Endodermal cell (in vitro differentiated cells): ENCODE measurements at regions not wholly inside any gene's neighbourhood (a gene's known extent, or its start where the extent isn't known, plus 50 kb on each side); places are given as distances from the start of the nearest gene placed in this dataset.
"Not testable (repeated sequence)": the region's sequence is repeated elsewhere in the genome, so short reads cannot be mapped to it uniquely, and the experiment has no call there.

Experiments used
- DNase-seq: peaks from one replicate; pipeline ENCODE4 v3.0.0-alpha.2; 2017
- H3K27ac ChIP-seq: 2 replicates; pipeline ENCODE4 v1.5.1; 2013; ENCODE audit warnings: mild to moderate bottlenecking, low read depth, low read length, moderate library complexity
- H3K27me3 ChIP-seq: 2 replicates; pipeline ENCODE4 v1.6.1; 2013; ENCODE audit warnings: mild to moderate bottlenecking, low read length, moderate library complexity; ENCODE audit not compliant: insufficient read depth, control insufficient read depth, poor library complexity, severe bottlenecking
- H3K36me3 ChIP-seq: 2 replicates; pipeline ENCODE4 v1.7.0; 2013; ENCODE audit warnings: mild to moderate bottlenecking, low read length, moderate library complexity; ENCODE audit not compliant: control insufficient read depth, insufficient read depth
- H3K4me1 ChIP-seq: one replicate; pipeline ENCODE4 v1.7.0; 2013; ENCODE audit warnings: low read length; ENCODE audit not compliant: control insufficient read depth, insufficient read depth
- H3K4me3 ChIP-seq: 2 replicates; pipeline ENCODE4 v1.5.1; 2013; ENCODE audit warnings: mild to moderate bottlenecking, low read length, moderate library complexity
- H3K9ac ChIP-seq: 2 replicates; pipeline ENCODE4 v1.6.1; 2013; ENCODE audit warnings: mild to moderate bottlenecking, low read length, moderate library complexity; ENCODE audit not compliant: poor library complexity, severe bottlenecking; ENCODE audit errors: extremely low read depth
- H3K9me3 ChIP-seq: 2 replicates; pipeline ENCODE4 v1.6.1; 2013; ENCODE audit warnings: mild to moderate bottlenecking, low read length, moderate library complexity; ENCODE audit not compliant: control insufficient read depth
- H3K27ac Mint-ChIP-seq: 2 replicates; pipeline ENCODE4 v1.8.0; 2020; ENCODE audit warnings: mixed read lengths
- H3K27me3 Mint-ChIP-seq: 2 replicates; pipeline ENCODE4 v1.8.0; 2021; ENCODE audit warnings: mild to moderate bottlenecking, mixed read lengths; ENCODE audit not compliant: insufficient read depth
- H3K36me3 Mint-ChIP-seq: 2 replicates; pipeline ENCODE4 v1.8.0; 2020; ENCODE audit warnings: low read depth, mixed read lengths
- H3K4me1 Mint-ChIP-seq: 2 replicates; pipeline ENCODE4 v1.8.0; 2020; ENCODE audit warnings: mixed read lengths
- H3K4me3 Mint-ChIP-seq: 2 replicates; pipeline ENCODE4 v1.8.0; 2020; ENCODE audit warnings: mild to moderate bottlenecking, moderate library complexity, mixed read lengths
- H3K9me3 Mint-ChIP-seq: 2 replicates; pipeline ENCODE4 v1.8.0; 2020; ENCODE audit warnings: mild to moderate bottlenecking, mixed read lengths
- WGBS, 2 experiments: methylation state at CpG; one replicate each; pipeline versions ENCODE4 v1.1.5 to v1.1.7; 2013; ENCODE audit warnings: missing lambda C conversion rate in 2 of 2, mixed read lengths in 1 of 2; ENCODE audit not compliant: insufficient coverage in 1 of 2, insufficient read length in 1 of 2; 5-methylcytosine and 5-hydroxymethylcytosine counted together

DNA sequence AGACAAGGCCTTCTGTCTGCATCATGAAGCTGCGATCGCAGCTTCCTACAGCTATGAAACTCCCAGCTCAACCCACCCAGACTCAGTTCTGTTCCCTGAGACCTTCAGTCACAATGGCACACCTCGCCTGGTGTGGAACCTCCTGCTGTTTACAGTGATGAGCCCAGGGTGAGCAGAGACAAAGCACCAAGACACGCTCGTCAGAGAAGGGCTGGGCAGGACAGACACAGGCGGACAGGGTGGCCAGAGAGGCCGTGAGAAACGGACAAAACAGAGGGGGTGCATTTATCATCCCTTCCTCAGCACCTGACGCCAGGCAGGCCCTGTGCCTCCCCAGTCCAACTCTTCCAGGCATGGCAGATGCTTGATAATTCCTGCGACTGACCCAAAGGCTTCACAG is 178.2 kb downstream of the LMLN start:
- H3K4me1 ChIP-seq, H3K9ac ChIP-seq, H3K9me3 Mint-ChIP-seq, H3K27ac Mint-ChIP-seq, H3K4me3 ChIP-seq, H3K9me3 ChIP-seq, H3K27ac ChIP-seq, H3K36me3 ChIP-seq, H3K4me3 Mint-ChIP-seq, DNase-seq, H3K36me3 Mint-ChIP-seq, H3K27me3 ChIP-seq, H3K4me1 Mint-ChIP-seq: not testable (repeated sequence)
- peaks cover 15% of the 10 kb centered on the region for H3K27me3 Mint-ChIP-seq
- 86 to 87% methylated on average over 3 to 5 of the region's 10 CpGs for WGBS, 2 experiments

DNA sequence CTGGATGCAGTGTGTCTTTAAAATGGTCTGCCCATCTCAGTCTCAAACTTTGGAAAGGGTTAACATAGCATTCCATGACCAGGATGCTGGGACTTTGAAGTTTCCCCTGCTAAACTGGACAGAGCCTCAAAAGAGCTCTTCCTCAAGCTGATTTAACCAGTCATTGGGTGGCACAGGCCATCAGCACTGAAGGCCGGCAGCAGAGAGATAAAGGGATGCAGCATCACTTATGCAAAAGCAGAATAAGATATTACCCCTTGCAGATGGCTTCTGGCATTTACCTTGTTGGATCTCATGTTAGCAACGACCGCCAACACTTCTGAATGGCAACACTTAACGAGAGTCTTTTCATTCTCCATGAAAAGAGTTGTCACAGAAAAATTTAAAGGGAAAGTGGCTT is 179.0 kb downstream of the LMLN start:
- peaks cover 19% of the 10 kb centered on the region for H3K27me3 Mint-ChIP-seq
- H3K9ac ChIP-seq, DNase-seq, H3K4me3 ChIP-seq, H3K4me1 ChIP-seq, H3K27me3 ChIP-seq, H3K36me3 Mint-ChIP-seq, H3K9me3 Mint-ChIP-seq, H3K9me3 ChIP-seq, H3K27ac Mint-ChIP-seq, H3K36me3 ChIP-seq, H3K4me3 Mint-ChIP-seq, H3K4me1 Mint-ChIP-seq, H3K27ac ChIP-seq: not testable (repeated sequence)
- 74 to 82% methylated on average over 3 to 4 of the region's 4 CpGs for WGBS, 2 experiments

DNA sequence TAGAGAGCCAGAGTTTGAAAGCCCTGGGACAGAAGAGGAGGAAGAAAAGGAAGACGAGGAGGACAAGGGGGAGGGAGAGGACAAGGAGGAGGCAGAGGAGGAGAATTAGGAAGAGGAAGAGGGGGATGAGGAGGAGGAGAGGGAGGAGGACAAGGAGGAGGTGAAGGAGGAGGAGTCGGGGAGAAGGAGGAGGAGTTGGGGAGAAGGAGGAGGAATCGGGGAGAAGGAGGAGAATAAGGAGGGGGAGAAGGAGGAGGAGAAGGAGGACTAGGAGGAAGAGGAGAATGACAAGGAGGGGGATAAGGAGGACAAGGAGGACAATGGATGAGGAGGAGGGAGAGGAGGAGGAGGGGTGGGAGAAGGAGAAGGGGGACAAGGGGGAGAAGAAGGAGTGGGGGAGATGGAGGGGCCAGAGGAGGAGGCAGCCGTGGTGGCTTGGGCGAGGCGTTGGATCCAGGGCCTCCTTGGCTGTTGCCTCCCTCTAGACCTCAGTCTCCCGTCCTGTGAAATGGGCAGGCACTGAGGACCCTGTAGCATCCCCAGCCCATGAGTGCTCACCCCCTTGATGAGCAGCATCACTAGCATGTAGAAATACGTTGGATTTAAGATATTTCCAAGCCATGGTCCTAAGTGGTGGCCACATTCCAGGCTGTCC is 179.6 kb downstream of the LMLN start:
- not testable (repeated sequence) for H3K4me1 ChIP-seq

DNA sequence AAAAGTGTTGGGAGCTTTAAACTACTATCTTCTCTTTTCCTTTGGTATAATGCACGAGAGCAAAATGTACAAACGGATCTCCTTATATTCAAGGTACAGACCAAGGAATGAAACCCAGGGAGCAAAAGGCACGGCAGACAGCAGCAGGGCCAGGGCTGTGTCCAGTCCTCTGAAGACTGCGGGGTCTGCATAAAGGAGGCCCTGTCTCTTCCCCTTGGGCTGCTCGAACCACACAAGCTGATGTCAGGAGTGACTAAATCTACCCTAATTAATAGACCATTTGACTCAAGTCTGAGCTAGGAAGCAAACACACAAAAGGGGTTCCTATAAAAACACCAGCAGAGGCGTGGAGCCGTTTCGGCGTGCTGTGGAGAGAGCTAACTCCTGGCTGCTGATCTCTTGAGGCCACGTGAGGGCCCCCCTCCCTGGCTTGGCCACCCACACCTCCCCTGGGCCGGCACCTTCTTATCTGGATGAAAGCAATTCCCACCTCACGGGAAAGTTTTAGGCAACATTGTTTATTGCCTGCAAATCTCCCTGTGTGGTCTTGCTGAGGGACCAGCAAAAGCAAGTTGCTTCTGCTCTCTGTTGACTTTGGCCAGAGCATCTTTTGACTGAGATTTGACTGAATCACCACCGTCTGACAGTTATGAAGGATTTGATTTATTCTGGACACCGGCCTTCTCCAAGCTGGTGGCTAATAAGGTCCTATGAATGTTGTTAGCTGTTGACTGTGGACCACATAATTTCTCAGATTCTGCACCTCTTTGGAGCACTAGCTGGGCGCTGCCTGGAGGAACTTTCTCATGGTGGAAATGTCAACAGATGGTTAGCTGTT is 183.5 kb downstream of the LMLN start:
- peak; percentile 60 for DNase-seq
- H3K9me3 Mint-ChIP-seq, H3K27me3 ChIP-seq, H3K36me3 Mint-ChIP-seq, H3K27ac ChIP-seq, H3K36me3 ChIP-seq, H3K4me3 Mint-ChIP-seq, H3K9ac ChIP-seq, H3K4me1 ChIP-seq, H3K4me3 ChIP-seq, H3K27ac Mint-ChIP-seq, H3K9me3 ChIP-seq: not testable (repeated sequence)
- H3K27me3 Mint-ChIP-seq: peaks cover 25% of the 10 kb centered on the region
- whole genome bisulfite sequencing, 2 experiments: 71% methylated on average over 8 to 11 of the region's 15 CpGs
- peaks cover 12% of the 10 kb centered on the region for H3K4me1 Mint-ChIP-seq

More for the DNA sequence above, 179.6 kb downstream of the LMLN start:
- H3K4me3 ChIP-seq, H3K9ac ChIP-seq, H3K27ac ChIP-seq, H3K9me3 ChIP-seq, DNase-seq, H3K27me3 ChIP-seq, H3K36me3 ChIP-seq, H3K36me3 Mint-ChIP-seq, H3K9me3 Mint-ChIP-seq, H3K4me3 Mint-ChIP-seq, H3K4me1 Mint-ChIP-seq, H3K27ac Mint-ChIP-seq: not testable (repeated sequence)
- 68 to 75% methylated on average over 5 to 8 of the region's 8 CpGs for WGBS, 2 experiments
- H3K27me3 Mint-ChIP-seq: peaks cover 21% of the 10 kb centered on the region

DNA sequence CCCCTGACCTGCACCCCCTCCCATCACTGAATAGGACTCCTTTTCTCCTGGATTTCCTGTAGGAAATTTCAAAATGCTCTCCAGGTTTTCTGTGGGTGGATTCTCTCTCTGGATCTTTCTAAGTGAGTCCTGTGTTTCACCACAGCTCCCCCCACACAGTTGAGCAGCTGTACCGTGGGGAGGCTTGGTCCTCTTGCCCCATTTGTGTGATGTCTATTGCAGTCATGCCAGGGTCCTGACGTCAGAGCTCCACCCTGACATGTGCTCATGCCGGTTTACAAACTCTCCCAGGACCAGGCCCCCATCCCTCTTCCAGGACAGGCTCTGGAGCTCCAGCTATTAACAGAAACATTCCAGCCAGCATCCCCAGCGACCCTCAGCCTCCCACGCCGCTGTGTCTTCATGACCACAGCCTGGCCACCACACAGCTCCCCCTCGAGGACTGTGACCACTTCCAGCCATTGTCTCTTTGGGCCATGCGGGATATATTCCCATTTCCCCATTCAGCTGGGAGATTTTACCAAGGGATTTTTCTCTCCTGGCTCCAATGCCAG is 185.3 kb downstream of the LMLN start:
- peaks cover 12% of the 10 kb centered on the region for H3K4me1 Mint-ChIP-seq
- not testable (repeated sequence) for H3K9me3 ChIP-seq, H3K36me3 ChIP-seq, H3K36me3 Mint-ChIP-seq, H3K4me3 ChIP-seq, H3K27ac ChIP-seq, H3K9me3 Mint-ChIP-seq, H3K27ac Mint-ChIP-seq, H3K27me3 ChIP-seq, H3K9ac ChIP-seq, H3K4me3 Mint-ChIP-seq, H3K4me1 ChIP-seq, DNase-seq
- WGBS, 2 experiments: 75 to 76% methylated on average over 2 to 3 of the region's 8 CpGs
- peaks cover 29% of the 10 kb centered on the region for H3K27me3 Mint-ChIP-seq

DNA sequence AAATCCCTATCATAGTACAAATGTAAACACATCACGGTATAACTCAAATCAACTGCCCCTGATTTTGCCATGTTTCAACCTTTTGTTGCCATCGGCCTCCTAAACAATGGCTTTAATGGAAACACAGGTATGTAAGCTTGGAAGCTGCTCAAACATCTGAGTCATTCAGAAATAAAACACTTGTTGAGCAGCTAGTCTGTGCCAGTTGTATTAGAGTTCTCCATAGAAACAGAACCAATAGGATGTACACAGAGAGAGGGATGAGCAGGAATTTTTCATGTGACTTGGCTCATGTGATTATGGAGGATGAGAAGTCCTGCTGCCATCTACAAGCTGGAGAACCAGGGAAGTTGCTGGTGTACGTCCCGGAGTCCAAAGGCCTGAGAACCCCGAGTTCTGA is 186.1 kb downstream of the LMLN start:
- H3K27me3 Mint-ChIP-seq: peaks cover 28% of the 10 kb centered on the region
- not testable (repeated sequence) for H3K9me3 Mint-ChIP-seq

More for the DNA sequence above, 186.1 kb downstream of the LMLN start:
- not testable (repeated sequence) for H3K4me3 Mint-ChIP-seq, H3K4me1 ChIP-seq, H3K36me3 ChIP-seq, H3K9me3 ChIP-seq, H3K4me3 ChIP-seq, H3K27me3 ChIP-seq, H3K9ac ChIP-seq, DNase-seq, H3K36me3 Mint-ChIP-seq, H3K27ac ChIP-seq, H3K27ac Mint-ChIP-seq
- H3K4me1 Mint-ChIP-seq: peaks cover 12% of the 10 kb centered on the region
- WGBS, 2 experiments: 78 to 83% methylated on average over 1 to 3 of the region's 5 CpGs
